Activated B cell treated with CpG ODN at 0.5 μM for 24 hours (primary cell): ENCODE measurements at regions not wholly inside any gene's neighbourhood (a gene's known extent, or its start where the extent isn't known, plus 50 kb on each side); places are given as distances from the start of the nearest gene placed in this dataset.
"Not testable (repeated sequence)": the region's sequence is repeated elsewhere in the genome, so short reads cannot be mapped to it uniquely, and the experiment has no call there.

Source experiments
- ATAC-seq: fragments of 200-7000 bp; cut with Tn5 transposase; one replicate; pipeline ENCODE4 v1.10.0; 2021; ENCODE audit warnings: low read depth, mild to moderate bottlenecking, moderate library complexity
- CTCF ChIA-PET: fragments of 350-600 bp; sonication (Branson Sonifier 250); formaldehyde crosslinking; loops from one replicate; lab custom pipeline; 2021; ENCODE audit warnings: antibody characterized with exemption; lab: Charles Lee
- POLR2A ChIA-PET: fragments of 350-600 bp; sonication (Branson Sonifier 250); formaldehyde crosslinking; loops from one replicate; lab custom pipeline; 2021; ENCODE audit warnings: antibody characterized with exemption; lab: Charles Lee
- DNase-seq: peaks from one replicate; pipeline ENCODE4 v3.0.0; 2022
- H3K27ac Mint-ChIP-seq: one replicate; pipeline ENCODE4 v1.8.0; 2020; ENCODE audit warnings: mixed read lengths
- H3K27me3 Mint-ChIP-seq: one replicate; pipeline ENCODE4 v1.8.0; 2021; ENCODE audit warnings: mixed read lengths
- H3K36me3 Mint-ChIP-seq: one replicate; pipeline ENCODE4 v1.8.0; 2021; ENCODE audit warnings: low read depth, mixed read lengths
- H3K4me1 Mint-ChIP-seq: one replicate; pipeline ENCODE4 v1.8.0; 2021; ENCODE audit warnings: mixed read lengths
- H3K4me3 Mint-ChIP-seq: one replicate; pipeline ENCODE4 v1.8.0; 2020; ENCODE audit warnings: mild to moderate bottlenecking, mixed read lengths
- H3K9me3 Mint-ChIP-seq: one replicate; pipeline ENCODE4 v1.8.0; 2020; ENCODE audit warnings: mixed read lengths
- intact Hi-C: fragments of 100-400 bp; cut with micrococcal nuclease; formaldehyde crosslinking; loops from one replicate; pipeline ENCODE4 v1.15.1; 2024
- TF ChIP-seq, protein P1 (sequence below): fragments of 200-600 bp; IDR thresholded peaks from one replicate; pipeline ENCODE4 v1.8.0; 2022; ENCODE audit warnings: antibody characterized with exemption, mild to moderate bottlenecking

DNA sequence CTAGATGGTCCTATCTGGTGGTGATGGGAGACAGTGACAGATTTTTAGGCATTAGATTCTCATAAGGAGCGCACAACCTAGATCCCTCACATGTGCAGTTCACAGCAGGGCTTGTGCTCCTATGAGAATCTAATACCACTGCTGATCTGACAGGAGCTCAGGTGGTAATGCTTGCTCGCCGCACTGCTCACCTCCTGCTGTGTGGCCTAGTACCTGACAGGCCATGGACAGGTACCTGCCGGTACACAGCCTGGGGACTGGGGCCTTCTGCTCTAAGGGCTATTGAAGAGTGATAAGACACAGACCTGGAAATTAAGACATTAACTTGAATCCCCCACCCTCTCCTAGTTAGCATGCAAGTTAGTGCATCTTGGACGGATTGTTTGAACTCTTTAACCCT is 64.4 kb downstream of the KLRB1 start:
- POLR2A ChIA-PET, H3K27ac Mint-ChIP-seq, H3K4me1 Mint-ChIP-seq, H3K4me3 Mint-ChIP-seq, ATAC-seq, H3K27me3 Mint-ChIP-seq, H3K9me3 Mint-ChIP-seq, DNase-seq, intact Hi-C loops, H3K36me3 Mint-ChIP-seq, CTCF ChIA-PET: not testable (repeated sequence)

DNA sequence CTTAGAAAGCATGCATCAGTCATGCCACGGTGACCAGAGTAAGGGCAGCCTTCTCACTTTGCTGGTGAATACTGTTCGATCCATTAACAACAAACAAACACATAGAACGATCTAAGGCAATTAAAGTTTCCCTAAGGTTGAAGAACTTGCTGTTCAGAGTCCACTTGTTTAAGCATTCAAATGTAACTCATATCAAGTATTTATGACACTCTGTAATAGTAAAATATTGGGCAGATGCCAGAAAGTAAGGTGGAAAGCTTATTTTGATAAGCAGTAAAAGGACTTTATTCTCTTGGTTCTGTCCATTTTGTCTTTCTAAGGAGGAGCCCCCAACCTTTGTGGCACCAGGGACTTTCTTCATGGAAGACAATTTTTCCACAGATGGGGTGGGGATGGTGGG is 64.9 kb downstream of the KLRB1 start:
- H3K4me1 Mint-ChIP-seq, H3K36me3 Mint-ChIP-seq, ATAC-seq, H3K27ac Mint-ChIP-seq, H3K9me3 Mint-ChIP-seq, POLR2A ChIA-PET, intact Hi-C loops, DNase-seq, H3K4me3 Mint-ChIP-seq, CTCF ChIA-PET, H3K27me3 Mint-ChIP-seq: not testable (repeated sequence)

DNA sequence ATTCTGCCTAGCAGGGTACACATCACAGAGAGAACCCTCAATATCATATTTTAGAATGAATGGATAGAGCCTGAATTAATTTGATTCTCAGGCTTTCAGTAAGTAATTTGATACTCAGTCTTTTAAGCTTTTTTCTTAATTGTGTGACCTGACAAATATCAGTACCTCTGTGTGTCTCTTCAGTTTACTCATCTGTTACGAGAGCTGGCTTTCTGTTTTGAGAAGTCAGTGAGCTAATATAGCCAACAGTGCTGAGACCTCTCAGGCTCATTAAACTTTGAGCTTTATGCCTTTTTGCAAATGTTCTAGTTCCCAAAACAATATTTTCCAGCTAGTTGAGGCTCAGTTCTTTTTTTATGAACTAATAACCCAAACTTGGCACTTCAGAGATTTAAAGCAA is 91.8 kb downstream of the KLRB1 start:
- H3K27ac Mint-ChIP-seq, POLR2A ChIA-PET, H3K27me3 Mint-ChIP-seq, H3K4me3 Mint-ChIP-seq, H3K36me3 Mint-ChIP-seq, CTCF ChIA-PET, H3K9me3 Mint-ChIP-seq, DNase-seq, ATAC-seq, intact Hi-C loops, H3K4me1 Mint-ChIP-seq: not testable (repeated sequence)

DNA sequence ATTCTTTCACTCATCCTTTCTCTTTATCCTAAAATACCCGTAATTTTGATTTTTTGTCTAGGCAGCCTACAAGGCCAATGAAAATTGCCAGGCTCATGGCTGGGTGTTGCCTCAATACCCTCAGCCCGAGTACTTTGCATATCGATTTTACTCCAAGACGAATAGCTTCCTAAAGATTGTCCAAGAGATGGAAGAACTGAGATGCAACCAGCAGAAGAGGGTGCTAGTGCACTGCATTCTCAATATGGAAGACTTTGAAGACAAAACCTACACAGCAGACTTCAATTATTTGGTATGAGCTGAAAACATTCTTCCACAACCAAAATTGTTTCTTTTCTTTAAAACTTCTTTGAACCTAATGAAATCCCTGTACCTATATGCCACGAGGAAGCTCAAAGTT is 95.0 kb downstream of the KLRB1 start:
- H3K36me3 Mint-ChIP-seq, H3K9me3 Mint-ChIP-seq, CTCF ChIA-PET, H3K4me3 Mint-ChIP-seq, H3K27me3 Mint-ChIP-seq, H3K27ac Mint-ChIP-seq, ATAC-seq, intact Hi-C loops, POLR2A ChIA-PET, DNase-seq: not testable (repeated sequence)
- peaks cover 29% of the 10 kb centered on the region for H3K4me1 Mint-ChIP-seq

DNA sequence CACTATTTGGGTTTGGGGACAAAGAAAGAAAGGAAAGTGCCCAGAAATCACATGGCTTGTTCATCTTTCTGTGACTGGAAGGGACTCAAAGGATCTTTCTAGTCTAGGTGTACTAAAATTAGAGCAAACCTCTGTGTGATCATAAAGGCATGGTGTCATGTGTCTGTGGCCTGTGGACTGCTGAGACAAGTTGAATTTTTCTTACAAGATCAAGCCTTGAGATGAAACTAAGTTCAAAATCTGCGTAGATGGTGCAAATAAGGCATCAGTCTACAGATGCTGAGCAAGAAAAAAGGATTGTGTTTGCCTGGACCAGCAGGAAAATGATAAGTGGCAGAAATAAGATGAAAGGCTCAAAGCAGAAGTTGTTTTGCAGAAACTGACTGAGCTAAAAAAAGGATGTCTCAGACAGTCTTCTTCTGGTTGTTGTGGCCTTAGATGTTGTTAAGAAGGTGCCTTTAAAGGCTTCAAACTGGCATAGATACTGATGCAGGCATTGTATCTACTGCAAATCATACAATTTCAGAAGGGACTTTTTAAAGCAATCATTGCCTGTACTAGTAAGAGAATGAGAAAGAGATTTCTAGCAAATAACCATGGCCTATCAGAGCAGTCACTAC is 97.2 kb downstream of the KLRB1 start:
- POLR2A ChIA-PET, intact Hi-C loops, H3K36me3 Mint-ChIP-seq, DNase-seq, H3K4me3 Mint-ChIP-seq, H3K9me3 Mint-ChIP-seq, H3K27me3 Mint-ChIP-seq: not testable (repeated sequence)
- ATAC-seq = peak; percentile 49
- CTCF ChIA-PET = interaction anchor here (1.4 kb wide), 1 partner anchor 42 kb away, joined by 3 read pairs; no protein-coding TSS in a partner anchor
- Mint-ChIP-seq H3K4me1 (peaks cover 28% of the 10 kb centered on the region), H3K27ac (peak overlapping the region; percentile 80)

DNA sequence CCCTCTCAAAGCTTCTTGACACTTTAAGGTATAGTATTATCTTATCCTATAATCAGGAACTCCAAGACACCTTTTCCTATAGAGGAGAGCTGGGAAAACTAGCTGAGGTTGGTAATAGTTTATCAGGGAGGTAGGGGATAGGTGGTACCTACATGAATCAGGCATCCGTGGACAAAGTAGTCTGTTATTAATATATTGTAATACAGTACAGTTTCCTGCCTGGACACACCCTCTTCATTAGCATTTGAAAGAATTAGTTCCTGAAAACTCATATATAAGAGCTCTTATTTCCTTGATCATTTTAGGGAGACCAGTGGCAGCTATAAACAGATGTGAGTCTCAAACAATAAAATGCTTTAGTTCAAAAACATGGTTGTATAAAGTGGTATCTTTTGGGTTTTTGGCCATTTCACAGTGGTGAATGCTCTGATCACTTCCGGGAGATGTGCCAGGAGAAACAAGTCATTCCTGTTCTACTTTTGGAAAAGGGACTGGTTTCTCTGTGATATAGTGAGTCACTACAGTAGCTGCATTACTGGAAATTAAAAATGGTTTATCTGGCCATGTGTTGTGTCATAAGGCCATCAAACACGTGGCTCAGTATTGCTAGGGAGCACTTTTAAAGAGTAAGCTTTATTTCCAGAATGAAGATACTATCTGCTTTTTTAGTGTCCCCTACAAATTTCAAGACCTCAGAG is 98.1 kb downstream of the KLRB1 start:
- Mint-ChIP-seq H3K27ac (peak overlapping the region; percentile 80), H3K4me1 (peaks cover 28% of the 10 kb centered on the region), H3K4me3 (no peak overlapping the region), H3K27me3 (no peaks in the 10 kb centered on the region), H3K36me3 (peaks cover 1% of the 10 kb centered on the region), H3K9me3 (no peaks in the 10 kb centered on the region)
- intact Hi-C loops = no loop called here
- TF ChIP-seq, protein P1, sequence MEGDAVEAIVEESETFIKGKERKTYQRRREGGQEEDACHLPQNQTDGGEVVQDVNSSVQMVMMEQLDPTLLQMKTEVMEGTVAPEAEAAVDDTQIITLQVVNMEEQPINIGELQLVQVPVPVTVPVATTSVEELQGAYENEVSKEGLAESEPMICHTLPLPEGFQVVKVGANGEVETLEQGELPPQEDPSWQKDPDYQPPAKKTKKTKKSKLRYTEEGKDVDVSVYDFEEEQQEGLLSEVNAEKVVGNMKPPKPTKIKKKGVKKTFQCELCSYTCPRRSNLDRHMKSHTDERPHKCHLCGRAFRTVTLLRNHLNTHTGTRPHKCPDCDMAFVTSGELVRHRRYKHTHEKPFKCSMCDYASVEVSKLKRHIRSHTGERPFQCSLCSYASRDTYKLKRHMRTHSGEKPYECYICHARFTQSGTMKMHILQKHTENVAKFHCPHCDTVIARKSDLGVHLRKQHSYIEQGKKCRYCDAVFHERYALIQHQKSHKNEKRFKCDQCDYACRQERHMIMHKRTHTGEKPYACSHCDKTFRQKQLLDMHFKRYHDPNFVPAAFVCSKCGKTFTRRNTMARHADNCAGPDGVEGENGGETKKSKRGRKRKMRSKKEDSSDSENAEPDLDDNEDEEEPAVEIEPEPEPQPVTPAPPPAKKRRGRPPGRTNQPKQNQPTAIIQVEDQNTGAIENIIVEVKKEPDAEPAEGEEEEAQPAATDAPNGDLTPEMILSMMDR = no peak
- POLR2A ChIA-PET = interaction anchor here (0.6 kb wide), 1 partner anchor 141 kb away, joined by 4 read pairs; no protein-coding TSS in a partner anchor
- DNase-seq (no peak), ATAC-seq (peak; percentile 31)
- CTCF ChIA-PET = interaction anchor here (1.4 kb wide), 1 partner anchor 41 kb away, joined by 3 read pairs; no protein-coding TSS in a partner anchor

DNA sequence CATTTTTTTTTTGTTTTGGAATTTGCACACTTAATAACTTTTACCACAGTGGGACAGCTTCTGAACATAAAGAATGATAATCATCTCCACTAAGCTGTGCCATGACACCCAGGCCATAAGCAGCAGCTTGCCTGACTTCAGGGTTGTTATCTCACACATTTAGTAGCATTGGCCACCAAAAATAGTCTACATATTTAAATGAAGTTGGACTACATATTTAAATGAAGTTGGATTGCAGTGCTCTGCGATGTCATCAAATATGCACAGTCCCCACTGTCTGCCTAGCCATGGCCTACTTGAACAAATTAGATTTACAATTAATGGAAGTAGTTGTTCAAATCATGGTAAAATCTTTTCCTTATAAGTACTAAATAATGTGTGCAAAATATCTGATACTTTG is 101.0 kb downstream of the KLRB1 start:
- no peaks in the 10 kb centered on the region for H3K36me3 Mint-ChIP-seq
- no peaks in the 10 kb centered on the region for H3K27me3 Mint-ChIP-seq
- H3K4me3 Mint-ChIP-seq = no peak overlapping the region
- ChIA-PET POLR2A (no interaction called here), CTCF (no interaction called here)
- intact Hi-C loops = no loop called here
- H3K4me1 Mint-ChIP-seq = peaks cover 35% of the 10 kb centered on the region
- DNase-seq (no peak), ATAC-seq (no peak)
- H3K27ac Mint-ChIP-seq = no peak overlapping the region
- TF ChIP-seq, protein P1 = no peak
- H3K9me3 Mint-ChIP-seq = no peaks in the 10 kb centered on the region

DNA sequence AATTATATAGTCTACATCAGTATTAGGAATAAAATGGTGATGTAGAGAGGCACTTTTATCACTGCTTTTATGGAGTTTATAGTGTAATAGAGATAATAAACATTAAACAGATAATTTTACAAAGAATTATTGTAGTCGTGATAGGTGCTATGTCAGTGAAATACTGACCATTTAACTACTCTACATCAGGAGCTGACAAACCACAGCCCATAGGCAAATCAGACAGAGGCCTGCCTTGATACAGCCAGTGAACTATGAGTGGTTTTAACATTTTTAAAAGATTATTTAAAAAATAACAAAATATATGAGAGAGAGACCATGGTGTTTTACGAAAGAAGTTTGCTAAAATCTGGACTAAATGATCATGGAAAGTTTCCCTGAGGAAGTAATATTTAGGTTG is 104.3 kb downstream of the KLRB1 start:
- CTCF ChIA-PET, POLR2A ChIA-PET: not testable (repeated sequence)

DNA sequence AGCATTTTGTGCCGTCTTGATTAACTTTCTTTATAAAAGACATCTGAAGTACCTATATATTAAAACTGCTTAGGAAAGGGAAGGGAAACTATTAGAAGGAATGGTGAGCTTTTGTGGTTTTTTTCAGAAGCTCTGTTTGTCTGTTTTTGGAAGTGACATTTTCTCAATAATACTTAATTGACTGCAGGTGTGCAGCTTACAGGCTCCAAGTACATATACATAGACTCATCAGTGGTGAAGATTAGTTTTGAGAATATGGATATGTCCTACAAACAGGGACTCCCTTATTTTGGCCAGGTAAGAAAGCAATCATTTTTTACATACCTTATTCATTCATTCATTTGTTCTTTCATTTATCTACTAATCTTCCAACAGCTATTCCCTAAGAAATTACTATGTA is 104.9 kb downstream of the KLRB1 start:
- H3K4me3 Mint-ChIP-seq, H3K36me3 Mint-ChIP-seq, H3K27me3 Mint-ChIP-seq, CTCF ChIA-PET, H3K27ac Mint-ChIP-seq, POLR2A ChIA-PET, H3K9me3 Mint-ChIP-seq, ATAC-seq, H3K4me1 Mint-ChIP-seq, intact Hi-C loops, DNase-seq: not testable (repeated sequence)

More for the DNA sequence above, 104.3 kb downstream of the KLRB1 start:
- ATAC-seq, DNase-seq, H3K9me3 Mint-ChIP-seq, H3K27me3 Mint-ChIP-seq, H3K27ac Mint-ChIP-seq, H3K4me3 Mint-ChIP-seq, intact Hi-C loops, H3K4me1 Mint-ChIP-seq, H3K36me3 Mint-ChIP-seq: not testable (repeated sequence)

DNA sequence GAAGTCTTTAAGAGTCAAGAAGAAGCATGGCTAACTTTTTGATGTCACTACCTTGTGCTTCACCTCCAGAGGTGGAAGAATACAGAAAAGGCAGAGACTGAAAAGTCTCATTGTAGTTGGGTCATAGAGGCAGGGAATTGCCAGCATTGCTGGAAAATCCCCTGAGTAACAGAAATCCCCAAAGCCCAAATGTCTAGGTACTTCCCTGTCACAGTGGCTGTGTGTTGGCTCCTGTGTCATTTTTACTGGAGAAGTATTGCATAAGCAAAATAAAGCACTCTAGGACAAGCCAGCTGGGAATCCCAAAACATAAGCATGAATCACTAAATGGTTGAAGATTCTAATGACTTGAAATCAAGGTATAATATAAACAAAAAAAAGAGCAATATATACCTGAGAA is 114.4 kb downstream of the KLRB1 start:
- H3K4me1 Mint-ChIP-seq, intact Hi-C loops, CTCF ChIA-PET, H3K27me3 Mint-ChIP-seq, ATAC-seq, H3K9me3 Mint-ChIP-seq, POLR2A ChIA-PET, H3K4me3 Mint-ChIP-seq, DNase-seq, H3K36me3 Mint-ChIP-seq, H3K27ac Mint-ChIP-seq: not testable (repeated sequence)
